Pancreas (tissue), 10 donors: ENCODE measurements at regions not wholly inside any gene's neighbourhood (a gene's known extent, or its start where the extent isn't known, plus 50 kb on each side); places are given as distances from the start of the nearest gene placed in this dataset.

Experiments
- ATAC-seq, 4 donors: fragments of 200-7000 bp; cut with Tn5 transposase; one replicate each; pipeline versions ENCODE4 v1.8.0 to v1.9.1; 2020; ENCODE audit warnings: mild to moderate bottlenecking in 4 of 4, moderate library complexity in 4 of 4
- DNase-seq, 6 donors: peaks; one replicate each; pipeline ENCODE4 v3.0.0-alpha.2; 2020
- FAIRE-seq: peaks from 2 replicates; lab custom pipeline; 2012; peaks lifted over from hg19 to GRCh38; lab: Jason Lieb, UNC
- H3K27ac ChIP-seq, 4 donors: fragments of 200-600 bp; sonication (generic); 1 replicate in 3 of 4; 2 replicates in 1 of 4; pipeline versions ENCODE4 v1.5.0 to v1.8.0; 2020
- H3K27me3 ChIP-seq, 4 donors: fragments of 200-600 bp; one replicate each; pipeline ENCODE4 v1.8.0; 2021
- H3K36me3 ChIP-seq, 3 donors: fragments of 200-600 bp; sonication (generic) in 1 of 3; one replicate each; pipeline versions ENCODE4 v1.5.0 to v1.8.0; 2020 to 2021
- H3K4me1 ChIP-seq, 3 donors: fragments of 200-600 bp; one replicate each; pipeline ENCODE4 v1.8.0; 2021
- H3K4me3 ChIP-seq, 4 donors: fragments of 200-600 bp; sonication (generic) in 2 of 4; one replicate each; pipeline versions ENCODE4 v1.5.0 to v1.8.0; 2020 to 2021
- H3K9me3 ChIP-seq, 4 donors: fragments of 200-600 bp; one replicate each; pipeline ENCODE4 v1.8.0; 2021
- WGBS, 2 donors: extraction: QIAGEN DNeasy Blood & Tissue Kit; methylation state at CpG; one replicate each; pipeline ENCODE4 v1.1.7; 2013; 5-methylcytosine and 5-hydroxymethylcytosine counted together
- intact Hi-C, 3 donors: fragments of 100-400 bp; cut with DNase I; formaldehyde crosslinking; loops; one replicate each; pipeline versions ENCODE4 v1.11.1 to v1.14.2; 2022
- TF ChIP-seq, protein P1 (sequence below), 4 donors: fragments of 200-600 bp; sonication (generic) in 3 of 4; IDR thresholded peaks; one replicate each; pipeline versions ENCODE4 v1.5.0 to v1.8.0; 2021; ENCODE audit warnings: antibody characterized with exemption in 4 of 4
- donor health status: healthy with polysubstance abuse.
- donor health status: DM: no; HTN: no; CAD: no; lungs with moderate emphysema.
- donor health status: DM: no; HTN: no; CAD: no.
- donor health status: control.
- donor health status: control.
- donor health status: Bipolar disorder and iron deficiency.
- donor health status: DM: yes; HTN: yes; CAD: no.
- donor health status: DM: no; HTN: no; CAD: no.
- donor health status: DM: no; HTN: no; CAD: no.
- donor health status: DM: yes; HTN: yes; CAD: no.

DNA sequence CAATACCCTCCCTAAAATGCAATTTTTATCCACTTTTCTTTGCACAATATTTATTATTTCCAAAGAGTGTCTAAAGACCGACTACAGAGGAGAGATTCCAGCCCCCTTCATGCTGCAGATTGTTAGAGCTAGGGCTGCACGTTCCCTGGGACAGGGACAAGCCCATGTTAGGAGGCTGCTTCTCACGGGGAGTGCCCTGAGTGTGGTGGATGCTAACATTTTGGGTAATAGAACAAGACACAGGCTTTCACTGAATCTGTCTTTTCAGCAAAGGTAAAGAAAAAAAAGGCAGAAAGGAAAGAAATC lies 125.4 kb downstream of the RIPK4 start:
- Histone ChIP-seq H3K9me3 (no peaks in the 10 kb centered on the region), H3K27ac (peak overlapping the region in 2 of 4 donors; percentile 45 to 69), H3K4me1 (no peaks in the 10 kb centered on the region), H3K36me3 (no peaks in the 10 kb centered on the region), H3K4me3 (no peak overlapping the region), H3K27me3 (no peaks in the 10 kb centered on the region)
- FAIRE-seq = no peak
- peak in 3 of 4 donors; percentile 11 to 43 (median 19) for ATAC-seq
- 61 to 63% methylated on average over 3 of the region's 3 CpGs for WGBS, 2 donors
- TF ChIP-seq, protein P1, sequence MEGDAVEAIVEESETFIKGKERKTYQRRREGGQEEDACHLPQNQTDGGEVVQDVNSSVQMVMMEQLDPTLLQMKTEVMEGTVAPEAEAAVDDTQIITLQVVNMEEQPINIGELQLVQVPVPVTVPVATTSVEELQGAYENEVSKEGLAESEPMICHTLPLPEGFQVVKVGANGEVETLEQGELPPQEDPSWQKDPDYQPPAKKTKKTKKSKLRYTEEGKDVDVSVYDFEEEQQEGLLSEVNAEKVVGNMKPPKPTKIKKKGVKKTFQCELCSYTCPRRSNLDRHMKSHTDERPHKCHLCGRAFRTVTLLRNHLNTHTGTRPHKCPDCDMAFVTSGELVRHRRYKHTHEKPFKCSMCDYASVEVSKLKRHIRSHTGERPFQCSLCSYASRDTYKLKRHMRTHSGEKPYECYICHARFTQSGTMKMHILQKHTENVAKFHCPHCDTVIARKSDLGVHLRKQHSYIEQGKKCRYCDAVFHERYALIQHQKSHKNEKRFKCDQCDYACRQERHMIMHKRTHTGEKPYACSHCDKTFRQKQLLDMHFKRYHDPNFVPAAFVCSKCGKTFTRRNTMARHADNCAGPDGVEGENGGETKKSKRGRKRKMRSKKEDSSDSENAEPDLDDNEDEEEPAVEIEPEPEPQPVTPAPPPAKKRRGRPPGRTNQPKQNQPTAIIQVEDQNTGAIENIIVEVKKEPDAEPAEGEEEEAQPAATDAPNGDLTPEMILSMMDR (IDR thresholded peaks at IDR 0.05) = no peak
- no peak for DNase-seq
- intact Hi-C loops = no loop called here

DNA sequence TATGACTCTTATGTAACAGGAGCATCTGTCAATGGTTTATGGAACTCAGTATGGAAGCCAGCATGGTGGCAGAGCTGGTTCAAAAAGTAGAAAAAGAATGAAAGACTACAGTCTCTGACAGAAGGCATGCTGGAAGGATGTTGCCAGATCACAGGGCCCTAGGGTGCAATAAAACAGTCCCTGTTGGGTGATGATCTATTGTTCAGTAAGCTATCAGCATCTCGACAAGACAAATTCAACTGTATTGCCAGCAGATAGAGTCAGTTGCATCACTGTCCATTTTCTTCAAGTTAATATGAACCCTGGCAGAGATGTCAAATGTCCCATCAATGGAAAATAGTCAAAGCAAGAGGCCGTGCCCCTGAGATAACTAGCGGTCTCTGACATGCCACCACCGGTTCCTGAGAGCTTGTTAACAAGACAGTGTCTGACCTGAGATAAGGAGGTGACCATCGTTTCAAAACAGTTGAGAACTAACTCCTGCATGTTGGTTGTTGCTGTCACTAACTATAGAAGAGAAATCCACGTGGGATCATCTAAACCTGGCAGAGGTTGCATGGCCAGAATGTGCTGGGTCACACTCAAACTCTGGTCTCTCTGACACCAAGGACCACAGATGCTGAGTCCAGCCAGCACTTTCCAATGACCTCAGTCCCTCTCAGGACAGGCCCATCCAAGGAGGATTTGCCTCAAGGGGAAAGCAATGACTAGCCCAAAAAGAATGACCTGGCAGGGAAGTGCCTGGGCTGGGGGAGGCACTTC lies 125.9 kb downstream of the RIPK4 start:
- 64 to 66% methylated on average over 6 of the region's 6 CpGs for WGBS, 2 donors
- H3K9me3 ChIP-seq = no peaks in the 10 kb centered on the region
- H3K27ac ChIP-seq = peak overlapping the region in 2 of 4 donors; percentile 45 to 69
- H3K36me3 ChIP-seq = no peaks in the 10 kb centered on the region
- TF ChIP-seq, protein P1 (IDR thresholded peaks at IDR 0.05) = no peak
- DNase-seq (no peak), ATAC-seq (peak in 2 of 4 donors; percentile 12 to 41), FAIRE-seq (no peak)
- intact Hi-C loops = no loop called here
- H3K27me3 ChIP-seq = no peaks in the 10 kb centered on the region
- no peaks in the 10 kb centered on the region for H3K4me1 ChIP-seq
- H3K4me3 ChIP-seq = no peak overlapping the region

DNA sequence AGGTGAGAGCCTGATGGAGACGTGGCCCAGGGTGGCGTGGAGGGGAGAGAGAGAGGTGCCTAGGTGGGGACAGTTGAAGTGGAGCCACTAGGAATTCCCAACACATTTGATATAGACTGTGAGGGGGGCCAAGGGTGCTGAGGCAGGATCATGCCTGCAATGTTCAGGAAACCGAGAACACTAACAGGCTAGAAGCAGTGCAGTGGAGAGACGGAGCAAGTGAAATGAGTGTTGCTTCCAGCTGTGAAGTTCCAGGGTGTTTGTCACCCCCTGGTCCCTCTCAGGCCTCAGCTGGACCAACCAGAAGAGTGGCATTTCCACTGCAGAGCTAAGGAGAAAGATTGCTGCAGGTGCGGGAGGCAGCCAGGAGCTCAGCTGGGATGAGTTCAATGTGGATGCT lies 127.1 kb downstream of the RIPK4 start:
- intact Hi-C loops = no loop called here
- FAIRE-seq (no peak), DNase-seq (no peak), ATAC-seq (no peak)
- H3K9me3 ChIP-seq = no peaks in the 10 kb centered on the region
- TF ChIP-seq, protein P1 (IDR thresholded peaks at IDR 0.05) = no peak
- WGBS, 2 donors = 93% methylated on average over 5 of the region's 5 CpGs
- no peaks in the 10 kb centered on the region for H3K36me3 ChIP-seq
- no peaks in the 10 kb centered on the region for H3K27me3 ChIP-seq
- H3K4me1 ChIP-seq = no peaks in the 10 kb centered on the region
- H3K27ac ChIP-seq = no peak overlapping the region
- H3K4me3 ChIP-seq = no peak overlapping the region

DNA sequence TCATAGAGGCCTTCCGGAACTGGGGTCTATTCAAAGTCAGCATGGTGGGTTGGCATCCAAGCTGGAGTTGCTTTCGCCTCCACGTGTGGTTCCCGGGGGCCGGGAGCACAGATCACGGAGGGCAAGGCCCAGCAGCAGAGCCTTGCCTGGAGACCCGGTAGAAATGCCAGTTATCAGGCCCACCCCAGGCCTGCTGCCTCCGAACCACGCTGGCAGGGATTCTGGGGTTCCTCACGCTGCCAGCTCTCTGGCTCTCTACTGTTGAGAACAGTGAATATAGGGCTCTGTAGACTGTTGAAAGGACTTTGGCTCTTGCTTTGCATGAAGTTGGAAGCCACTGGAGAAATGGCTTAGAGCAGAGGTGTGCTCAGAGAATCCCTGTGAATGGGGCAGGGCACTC lies 127.5 kb downstream of the RIPK4 start:
- intact Hi-C loops = no loop called here
- FAIRE-seq (no peak), ATAC-seq (no peak), DNase-seq (no peak)
- H3K27me3 ChIP-seq = no peaks in the 10 kb centered on the region
- no peaks in the 10 kb centered on the region for H3K36me3 ChIP-seq
- 94% methylated on average over 10 of the region's 10 CpGs for WGBS, 2 donors
- no peak overlapping the region for H3K27ac ChIP-seq
- TF ChIP-seq, protein P1 (IDR thresholded peaks at IDR 0.05) = no peak
- no peaks in the 10 kb centered on the region for H3K4me1 ChIP-seq
- no peaks in the 10 kb centered on the region for H3K9me3 ChIP-seq
- H3K4me3 ChIP-seq = no peak overlapping the region

DNA sequence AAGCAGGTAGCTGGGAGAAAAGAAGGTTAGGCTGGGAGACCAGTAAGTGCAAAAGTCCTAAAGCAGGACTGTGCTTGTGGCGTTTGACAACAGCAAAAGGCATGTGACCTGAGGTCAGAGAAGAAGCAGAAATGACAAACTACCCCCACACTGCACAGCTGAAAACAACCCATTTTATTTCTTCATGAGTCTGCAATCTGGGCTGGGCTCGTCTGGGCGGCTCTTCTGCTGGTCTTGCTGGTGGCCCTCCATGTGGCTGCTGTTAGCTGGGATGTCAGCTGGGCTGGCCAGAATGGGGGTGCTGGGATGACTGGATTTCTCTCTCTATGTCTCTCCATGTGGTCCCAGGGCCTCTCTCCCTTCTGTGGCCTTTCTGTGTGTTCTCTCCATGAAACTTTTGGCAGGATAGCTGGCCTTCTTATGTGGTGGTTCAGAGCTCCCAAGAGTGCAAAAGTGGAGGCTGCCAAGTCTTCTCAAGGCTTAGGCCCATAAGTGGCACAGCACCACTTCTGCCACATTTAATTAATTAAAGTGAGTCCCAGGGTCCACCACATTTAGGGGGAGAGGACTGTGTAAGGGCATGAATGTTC lies 128.6 kb downstream of the RIPK4 start:
- FAIRE-seq = no peak
- WGBS, 2 donors = 93% methylated on average over 3 of the region's 3 CpGs

More for the DNA sequence above, 128.6 kb downstream of the RIPK4 start:
- no peaks in the 10 kb centered on the region for H3K36me3 ChIP-seq
- H3K27me3 ChIP-seq = no peaks in the 10 kb centered on the region
- no peak for ATAC-seq
- intact Hi-C loops = no loop called here
- no peaks in the 10 kb centered on the region for H3K4me1 ChIP-seq
- TF ChIP-seq, protein P1 (IDR thresholded peaks at IDR 0.05) = no peak
- no peak overlapping the region for H3K27ac ChIP-seq
- no peaks in the 10 kb centered on the region for H3K9me3 ChIP-seq
- DNase-seq = no peak
- no peak overlapping the region for H3K4me3 ChIP-seq
